ENCODE measurements at regions not wholly inside any gene's neighbourhood (a gene's known extent, or its start where the extent isn't known, plus 50 kb on each side); places are given as distances from the start of the nearest gene placed in this dataset.

GRCh38 chr7:145543242-145543641 is 573.4 kb upstream of the CNTNAP2 start:
- no peak for TF ChIP-seq CTCF (IDR thresholded peaks at IDR 0.05)
- ATAC-seq = no peak
- no peak for DNase-seq
- H3K27me3 ChIP-seq = no peaks in the 10 kb centered on the region
- no peaks in the 10 kb centered on the region for H3K36me3 ChIP-seq
- WGBS, 2 donors = 56 to 63% methylated on average over 2 of the region's 2 CpGs
- H3K4me1 ChIP-seq = no peaks in the 10 kb centered on the region
- H3K27ac ChIP-seq = no peak overlapping the region
- peaks cover 0 to 2% (median 0%) of the 10 kb centered on the region in 11 donors for H3K9me3 ChIP-seq
- no peak overlapping the region for H3K4me3 ChIP-seq
- intact Hi-C loops (cut with DNase I) = loop anchor here in 1 of 10 donors (10.0 kb wide), 1 partner anchor 58 kb away; no protein-coding TSS in a partner anchor

GRCh38 chr7:145539910-145540309 is 576.7 kb upstream of the CNTNAP2 start:
- intact Hi-C loops (cut with DNase I) = loop anchor here in 1 of 10 donors (10.0 kb wide), 1 partner anchor 55 kb away; no protein-coding TSS in a partner anchor
- WGBS, 2 donors = 33% methylated on average over 2 of the region's 2 CpGs
- DNase-seq = no peak
- no peak for ATAC-seq
- no peak overlapping the region for H3K4me3 ChIP-seq
- H3K36me3 ChIP-seq = no peaks in the 10 kb centered on the region
- no peak overlapping the region for H3K27ac ChIP-seq
- peaks cover 0 to 10% (median 0%) of the 10 kb centered on the region in 11 donors for H3K9me3 ChIP-seq
- TF ChIP-seq CTCF (IDR thresholded peaks at IDR 0.05) = no peak
- no peaks in the 10 kb centered on the region for H3K27me3 ChIP-seq
- H3K4me1 ChIP-seq = no peaks in the 10 kb centered on the region

- Histone ChIP-seq H3K4me1 (no peaks in the 10 kb centered on the region), H3K27me3 (no peaks in the 10 kb centered on the region), H3K27ac (no peak overlapping the region), H3K36me3 (no peaks in the 10 kb centered on the region), H3K4me3 (no peak overlapping the region), H3K9me3 (peaks cover 0 to 10% (median 0%) of the 10 kb centered on the region in 11 donors)
- 95 to 97% methylated on average over 1 of the region's 1 CpG for WGBS, 2 donors
- DNase-seq (no peak), ATAC-seq (no peak)
- TF ChIP-seq CTCF (IDR thresholded peaks at IDR 0.05) = no peak
- intact Hi-C loops (cut with DNase I) = no loop called here
Observed at GRCh38 chr7:145534301-145534700, 582.3 kb upstream of the CNTNAP2 start.

- H3K27me3 ChIP-seq = no peaks in the 10 kb centered on the region
- intact Hi-C loops (cut with DNase I) = no loop called here
- DNase-seq = no peak
Observed at GRCh38 chr7:145520284-145520683, 596.3 kb upstream of the CNTNAP2 start.

More at GRCh38 chr7:145520284-145520683, 596.3 kb upstream of the CNTNAP2 start:
- TF ChIP-seq CTCF (IDR thresholded peaks at IDR 0.05) = no peak
- Histone ChIP-seq H3K36me3 (no peaks in the 10 kb centered on the region), H3K9me3 (peaks cover 0 to 3% (median 0%) of the 10 kb centered on the region in 11 donors), H3K27ac (no peak overlapping the region), H3K4me1 (no peaks in the 10 kb centered on the region), H3K4me3 (no peak overlapping the region)
- no peak for ATAC-seq
- 61 to 69% methylated on average over 3 of the region's 3 CpGs for WGBS, 2 donors

All from heart right ventricle (tissue), 16 donors.